ENCODE measurements at regions not wholly inside any gene's neighbourhood (a gene's known extent, or its start where the extent isn't known, plus 50 kb on each side); places are given as distances from the start of the nearest gene placed in this dataset.

GRCh38 chr14:100979780-100980179 is 76.3 kb upstream of the RTL1 start:
- Histone ChIP-seq H3K9me2 (no peaks in the 10 kb centered on the region), H4K20me1 (ENCODE audit: insufficient read depth) (no peaks in the 10 kb centered on the region), H3K9me3 (no peaks in the 10 kb centered on the region), H3K27me3 (ENCODE audit: insufficient read depth) (no peaks in the 10 kb centered on the region), H3F3A (replicated peaks; ENCODE audit: insufficient read depth) (peaks cover 11% of the 10 kb centered on the region), H3K9ac (no peak overlapping the region), H2AFZ (ENCODE audit: low read depth) (no peak overlapping the region), H3K27ac (ENCODE audit: low read depth in 2 of 2, low read length in 1 of 2) (peak overlapping the region in 1 of 2 experiments; percentile 35; a peak in 1 of 4 replicates), H3K4me1 (ENCODE audit: control insufficient read depth in 1 of 2, insufficient read depth in 2 of 2, low read depth in 1 of 2, low read length in 1 of 2) (no peaks in the 10 kb centered on the region), H3K79me2 (ENCODE audit: insufficient read depth) (no peaks in the 10 kb centered on the region), H3K4me3 (ENCODE audit: low read depth in 2 of 2, low read length in 1 of 2) (no peak overlapping the region), H3K4me2 (no peak overlapping the region), H3K36me3 (replicated peaks in 1 of 2; ENCODE audit: control insufficient read depth in 1 of 2, insufficient read depth in 2 of 2, low read length in 1 of 2) (no peaks in the 10 kb centered on the region)
- ChIA-PET CTCF (no interaction called here), POLR2A (no interaction called here)
- DNase-seq: no peak
- TF ChIP-seq YY1 (IDR thresholded peaks at IDR 0.05; ENCODE audit: low read depth): no peak
- no peak for TF ChIP-seq EZH2phosphoT487 (IDR thresholded peaks at IDR 0.05; ENCODE audit: borderline replicate concordance, low read depth)
- TF ChIP-seq FOXM1 (IDR thresholded peaks at IDR 0.05; ENCODE audit: low read depth): no peak
- 2% methylated on average over 3 of the region's 3 CpGs for WGBS (ENCODE audit: low lambda C conversion rate)

- H3K27ac ChIP-seq (ENCODE audit: low read depth in 2 of 2, low read length in 1 of 2): no peak overlapping the region
- no peaks in the 10 kb centered on the region for H3K9me2 ChIP-seq
Measured at GRCh38 chr14:100980823-100981222, 77.3 kb upstream of the RTL1 start.

GRCh38 chr14:100981809-100982208 is 78.3 kb upstream of the RTL1 start:
- no peaks in the 10 kb centered on the region for H3K79me2 ChIP-seq (ENCODE audit: insufficient read depth)
- no peaks in the 10 kb centered on the region for H3K36me3 ChIP-seq (replicated peaks in 1 of 2; ENCODE audit: control insufficient read depth in 1 of 2, insufficient read depth in 2 of 2, low read length in 1 of 2)
- no peaks in the 10 kb centered on the region for H3K27me3 ChIP-seq (ENCODE audit: insufficient read depth)
- TF ChIP-seq JUND (IDR thresholded peaks at IDR 0.05): no peak
- no peak overlapping the region for H2AFZ ChIP-seq (ENCODE audit: low read depth)
- CTCF ChIA-PET: no interaction called here
- DNase-seq: no peak
- no peak overlapping the region for H3K27ac ChIP-seq (ENCODE audit: low read depth in 2 of 2, low read length in 1 of 2)
- no peak overlapping the region for H3K4me3 ChIP-seq (ENCODE audit: low read depth in 2 of 2, low read length in 1 of 2)
- no peaks in the 10 kb centered on the region for H3K9me3 ChIP-seq
- H3K4me2 ChIP-seq: no peak overlapping the region
- H3K9me2 ChIP-seq: no peaks in the 10 kb centered on the region
- peaks cover 11% of the 10 kb centered on the region for H3F3A ChIP-seq (replicated peaks; ENCODE audit: insufficient read depth)
- POLR2A ChIA-PET: no interaction called here
- H4K20me1 ChIP-seq (ENCODE audit: insufficient read depth): no peaks in the 10 kb centered on the region
- 42% methylated on average over 3 of the region's 3 CpGs for WGBS (ENCODE audit: low lambda C conversion rate)
- H3K4me1 ChIP-seq (ENCODE audit: control insufficient read depth in 1 of 2, insufficient read depth in 2 of 2, low read depth in 1 of 2, low read length in 1 of 2): no peaks in the 10 kb centered on the region
- H3K9ac ChIP-seq: no peak overlapping the region

More at GRCh38 chr14:100980823-100981222, 77.3 kb upstream of the RTL1 start:
- H4K20me1 ChIP-seq (ENCODE audit: insufficient read depth): no peaks in the 10 kb centered on the region
- DNase-seq: no peak
- peaks cover 11% of the 10 kb centered on the region for H3F3A ChIP-seq (replicated peaks; ENCODE audit: insufficient read depth)
- H2AFZ ChIP-seq (ENCODE audit: low read depth): no peak overlapping the region
- ChIA-PET CTCF (no interaction called here), POLR2A (no interaction called here)
- WGBS (ENCODE audit: low lambda C conversion rate): 55% methylated on average over 3 of the region's 3 CpGs
- no peaks in the 10 kb centered on the region for H3K27me3 ChIP-seq (ENCODE audit: insufficient read depth)
- no peaks in the 10 kb centered on the region for H3K9me3 ChIP-seq
- no peaks in the 10 kb centered on the region for H3K4me1 ChIP-seq (ENCODE audit: control insufficient read depth in 1 of 2, insufficient read depth in 2 of 2, low read depth in 1 of 2, low read length in 1 of 2)
- no peaks in the 10 kb centered on the region for H3K36me3 ChIP-seq (replicated peaks in 1 of 2; ENCODE audit: control insufficient read depth in 1 of 2, insufficient read depth in 2 of 2, low read length in 1 of 2)
- no peak overlapping the region for H3K4me2 ChIP-seq
- H3K79me2 ChIP-seq (ENCODE audit: insufficient read depth): no peaks in the 10 kb centered on the region
- no peak overlapping the region for H3K9ac ChIP-seq
- H3K4me3 ChIP-seq (ENCODE audit: low read depth in 2 of 2, low read length in 1 of 2): no peak overlapping the region
- no peak for TF ChIP-seq USF2 (IDR thresholded peaks at IDR 0.05; ENCODE audit: borderline replicate concordance, low read depth, low read length)
- TF ChIP-seq MXI1 (IDR thresholded peaks at IDR 0.05; ENCODE audit: low read depth, low read length): no peak
- TF ChIP-seq GABPA (IDR thresholded peaks at IDR 0.05; ENCODE audit: low read depth): no peak
- TF ChIP-seq RCOR1 (IDR thresholded peaks at IDR 0.05; ENCODE audit: low read length): no peak
- no peak for TF ChIP-seq TAF1 (IDR thresholded peaks at IDR 0.05; ENCODE audit: borderline replicate concordance, low read depth, low read length)
- TF ChIP-seq YY1 (IDR thresholded peaks at IDR 0.05; ENCODE audit: low read depth): no peak
- TF ChIP-seq TCF12 (IDR thresholded peaks at IDR 0.05): no peak
- no peak for TF ChIP-seq NRF1 (IDR thresholded peaks at IDR 0.05; ENCODE audit: low read depth, low read length)
- no peak for TF ChIP-seq NFIC (IDR thresholded peaks at IDR 0.05; ENCODE audit: borderline replicate concordance)
- no peak for TF ChIP-seq EP300 (IDR thresholded peaks at IDR 0.05; ENCODE audit: borderline replicate concordance in 1 of 2, low read depth in 1 of 2, low read length in 1 of 2)

Data from SK-N-SH (cell line).